ENCODE measurements at regions not wholly inside any gene's neighbourhood (a gene's known extent, or its start where the extent isn't known, plus 50 kb on each side); places are given as distances from the start of the nearest gene placed in this dataset.

- intact Hi-C loops (cut with micrococcal nuclease) = no loop called here
- Mint-ChIP-seq H3K4me1 (ENCODE audit: low read depth) (no peaks in the 10 kb centered on the region), H3K36me3 (ENCODE audit: low read depth) (no peaks in the 10 kb centered on the region), H3K27ac (no peak overlapping the region), H3K9me3 (peaks cover 1% of the 10 kb centered on the region), H3K4me3 (no peak overlapping the region), H3K27me3 (ENCODE audit: low read depth) (no peaks in the 10 kb centered on the region)
- CTCF ChIA-PET = no interaction called here
- no peak for DNase-seq
These were observed 979.5 kb upstream of the FAM98A start for GRCh38 chr2:34578641-34579040.

DNA sequence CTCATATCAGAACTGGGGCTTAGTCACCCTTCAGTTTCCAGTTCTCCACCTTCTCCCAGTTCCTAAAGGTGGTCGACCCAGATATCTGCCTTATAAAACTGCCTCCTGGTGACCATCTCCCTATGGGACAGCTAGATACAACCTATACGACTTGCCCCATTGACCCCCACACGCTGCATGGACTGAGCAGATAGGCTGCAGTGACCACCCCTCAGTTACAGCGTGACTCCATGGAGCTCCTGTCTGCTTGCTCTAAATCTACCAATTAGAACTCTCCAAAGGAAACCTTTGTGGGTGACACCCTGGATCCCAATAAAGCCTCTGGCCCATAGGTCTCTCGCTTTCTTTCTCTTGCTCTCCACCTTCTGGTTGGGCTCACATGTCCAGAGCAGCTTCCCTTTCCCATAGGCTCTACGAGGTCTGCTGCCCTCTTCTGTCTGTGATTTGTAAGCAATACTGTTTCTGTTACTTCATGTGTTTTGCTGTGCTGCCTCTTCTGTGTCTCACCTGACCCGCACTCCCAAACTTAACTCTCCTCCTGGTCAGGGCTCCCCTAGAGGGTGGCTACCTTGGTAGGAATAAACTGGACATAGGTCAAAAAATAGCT lies 971.3 kb upstream of the FAM98A start:
- H3K27me3 Mint-ChIP-seq (ENCODE audit: low read depth) = no peaks in the 10 kb centered on the region
- no peaks in the 10 kb centered on the region for H3K4me1 Mint-ChIP-seq (ENCODE audit: low read depth)
- intact Hi-C loops (cut with micrococcal nuclease) = no loop called here
- no peak overlapping the region for H3K4me3 Mint-ChIP-seq
- H3K9me3 Mint-ChIP-seq = peaks cover 1% of the 10 kb centered on the region
- H3K27ac Mint-ChIP-seq = no peak overlapping the region
- H3K36me3 Mint-ChIP-seq (ENCODE audit: low read depth) = no peaks in the 10 kb centered on the region
- DNase-seq = no peak
- CTCF ChIA-PET = no interaction called here

DNA sequence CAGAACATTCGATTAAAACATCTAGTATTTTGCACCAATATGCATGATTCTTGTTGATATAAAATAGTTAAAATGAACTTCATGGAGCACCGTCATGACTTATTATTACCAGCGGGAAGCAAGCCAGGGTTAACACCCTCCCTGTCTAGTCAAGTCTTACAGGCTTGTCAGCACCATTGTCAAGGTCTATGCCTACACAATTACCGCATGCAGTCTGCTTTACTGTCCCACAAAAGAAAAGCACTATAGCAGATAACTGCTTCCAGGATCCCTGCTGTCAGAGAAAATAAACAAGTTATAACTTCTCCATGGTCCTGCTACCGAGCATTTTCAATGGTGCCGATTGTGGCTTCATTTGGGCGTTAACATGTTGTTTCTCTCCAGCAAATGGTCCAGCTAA lies 968.0 kb upstream of the FAM98A start:
- Mint-ChIP-seq H3K27me3 (ENCODE audit: low read depth) (no peaks in the 10 kb centered on the region), H3K9me3 (peaks cover 1% of the 10 kb centered on the region), H3K36me3 (ENCODE audit: low read depth) (no peaks in the 10 kb centered on the region), H3K4me3 (no peak overlapping the region), H3K27ac (no peak overlapping the region), H3K4me1 (ENCODE audit: low read depth) (no peaks in the 10 kb centered on the region)
- CTCF ChIA-PET = no interaction called here
- DNase-seq = no peak
- intact Hi-C loops (cut with micrococcal nuclease) = no loop called here

GRCh38 chr2:34552337-34552736 lies 953.2 kb upstream of the FAM98A start:
- Mint-ChIP-seq H3K4me3 (no peak overlapping the region), H3K27ac (no peak overlapping the region), H3K36me3 (ENCODE audit: low read depth) (no peaks in the 10 kb centered on the region), H3K4me1 (ENCODE audit: low read depth) (no peaks in the 10 kb centered on the region), H3K9me3 (peaks cover 4% of the 10 kb centered on the region), H3K27me3 (ENCODE audit: low read depth) (no peaks in the 10 kb centered on the region)
- DNase-seq = no peak
- intact Hi-C loops (cut with micrococcal nuclease) = no loop called here
- CTCF ChIA-PET = no interaction called here

- Mint-ChIP-seq H3K4me1 (ENCODE audit: low read depth) (no peaks in the 10 kb centered on the region), H3K27me3 (ENCODE audit: low read depth) (no peaks in the 10 kb centered on the region), H3K9me3 (peaks cover 5% of the 10 kb centered on the region), H3K4me3 (no peak overlapping the region), H3K27ac (no peak overlapping the region), H3K36me3 (ENCODE audit: low read depth) (no peaks in the 10 kb centered on the region)
- no peak for DNase-seq
- CTCF ChIA-PET = no interaction called here
- intact Hi-C loops (cut with micrococcal nuclease) = no loop called here
These were observed 950.7 kb upstream of the FAM98A start for GRCh38 chr2:34549710-34550345.

- no peaks in the 10 kb centered on the region for H3K36me3 Mint-ChIP-seq (ENCODE audit: low read depth)
- H3K9me3 Mint-ChIP-seq = peaks cover 9% of the 10 kb centered on the region
- H3K4me3 Mint-ChIP-seq = no peak overlapping the region
- no peak overlapping the region for H3K27ac Mint-ChIP-seq
- H3K27me3 Mint-ChIP-seq (ENCODE audit: low read depth) = no peaks in the 10 kb centered on the region
- DNase-seq = no peak
- intact Hi-C loops (cut with micrococcal nuclease) = no loop called here
- CTCF ChIA-PET = no interaction called here
- H3K4me1 Mint-ChIP-seq (ENCODE audit: low read depth) = no peaks in the 10 kb centered on the region
These were observed 948.8 kb upstream of the FAM98A start for GRCh38 chr2:34547900-34548299.

GRCh38 chr2:34547340-34547739 lies 948.2 kb upstream of the FAM98A start:
- Mint-ChIP-seq H3K27ac (no peak overlapping the region), H3K9me3 (peaks cover 9% of the 10 kb centered on the region), H3K27me3 (ENCODE audit: low read depth) (no peaks in the 10 kb centered on the region), H3K36me3 (ENCODE audit: low read depth) (no peaks in the 10 kb centered on the region), H3K4me1 (ENCODE audit: low read depth) (no peaks in the 10 kb centered on the region), H3K4me3 (no peak overlapping the region)
- intact Hi-C loops (cut with micrococcal nuclease) = no loop called here
- CTCF ChIA-PET = no interaction called here
- no peak for DNase-seq

DNA sequence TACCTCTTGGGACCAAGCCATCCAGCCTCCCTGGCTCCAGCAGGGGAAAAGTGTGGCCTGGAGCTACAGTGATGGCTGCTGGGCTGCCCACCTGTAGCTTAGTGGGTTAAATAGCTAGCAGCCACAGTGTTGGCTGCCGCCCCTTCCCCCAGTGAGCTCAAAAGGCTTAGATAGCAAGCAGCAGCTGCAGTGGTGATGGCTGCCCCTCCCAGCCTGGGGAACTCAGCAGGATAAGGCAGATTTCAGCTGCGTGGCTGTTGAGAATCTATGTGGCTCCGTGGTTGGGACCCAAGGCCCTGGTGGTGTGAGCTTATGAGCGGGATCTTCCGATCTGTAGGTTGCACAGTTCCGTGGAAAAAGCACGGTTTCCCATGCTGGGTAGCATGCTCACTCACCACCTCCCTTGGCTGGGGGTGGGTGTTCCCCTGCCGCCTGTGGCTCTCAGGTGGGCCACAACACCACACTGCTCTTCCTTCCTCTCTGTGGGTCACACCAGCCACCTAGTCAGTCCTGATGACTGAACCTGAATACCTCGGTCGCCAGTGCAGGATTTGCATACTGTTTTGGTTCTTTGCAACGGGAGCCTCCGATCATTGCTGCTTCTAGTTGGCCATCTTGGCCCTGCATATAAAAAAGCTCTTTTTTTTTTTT lies 946.5 kb upstream of the FAM98A start:
- Mint-ChIP-seq H3K9me3 (peaks cover 13% of the 10 kb centered on the region), H3K27ac (no peak overlapping the region), H3K27me3 (ENCODE audit: low read depth) (no peaks in the 10 kb centered on the region), H3K4me1 (ENCODE audit: low read depth) (no peaks in the 10 kb centered on the region), H3K4me3 (no peak overlapping the region), H3K36me3 (ENCODE audit: low read depth) (no peaks in the 10 kb centered on the region)
- intact Hi-C loops (cut with micrococcal nuclease) = no loop called here
- CTCF ChIA-PET = no interaction called here
- DNase-seq = no peak

GRCh38 chr2:34534761-34535160 lies 935.7 kb upstream of the FAM98A start:
- Mint-ChIP-seq H3K4me1 (ENCODE audit: low read depth) (no peaks in the 10 kb centered on the region), H3K27me3 (ENCODE audit: low read depth) (no peaks in the 10 kb centered on the region), H3K36me3 (ENCODE audit: low read depth) (no peaks in the 10 kb centered on the region), H3K27ac (no peak overlapping the region), H3K9me3 (peaks cover 6% of the 10 kb centered on the region), H3K4me3 (no peak overlapping the region)
- intact Hi-C loops (cut with micrococcal nuclease) = no loop called here
- DNase-seq = no peak
- CTCF ChIA-PET = no interaction called here

DNA sequence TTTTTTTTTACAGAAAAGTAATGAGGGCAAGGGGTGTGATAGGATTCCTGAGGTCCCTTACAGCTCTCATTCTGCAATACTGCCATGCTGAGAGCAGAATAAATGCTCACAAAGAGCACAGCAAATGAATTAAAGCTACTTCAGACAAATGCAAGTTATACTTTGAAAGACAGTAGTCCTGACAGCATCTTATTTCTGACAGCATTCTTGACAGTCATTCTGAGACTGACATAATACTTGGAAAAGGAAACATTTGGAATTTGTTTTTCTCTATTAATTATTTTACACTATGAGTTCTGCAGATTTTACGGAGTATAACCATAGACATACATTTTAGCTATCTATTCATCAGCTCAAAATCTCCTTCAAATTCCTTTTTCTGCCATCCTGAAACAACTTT lies 935.2 kb upstream of the FAM98A start:
- no peaks in the 10 kb centered on the region for H3K36me3 Mint-ChIP-seq (ENCODE audit: low read depth)
- CTCF ChIA-PET = no interaction called here
- no peak overlapping the region for H3K4me3 Mint-ChIP-seq
- no peak overlapping the region for H3K27ac Mint-ChIP-seq
- H3K4me1 Mint-ChIP-seq (ENCODE audit: low read depth) = no peaks in the 10 kb centered on the region
- intact Hi-C loops (cut with micrococcal nuclease) = no loop called here
- H3K9me3 Mint-ChIP-seq = peaks cover 3% of the 10 kb centered on the region
- H3K27me3 Mint-ChIP-seq (ENCODE audit: low read depth) = no peaks in the 10 kb centered on the region
- DNase-seq = no peak

GRCh38 chr2:34533585-34534183 lies 934.6 kb upstream of the FAM98A start:
- CTCF ChIA-PET = no interaction called here
- H3K4me1 Mint-ChIP-seq (ENCODE audit: low read depth) = no peaks in the 10 kb centered on the region

DNA sequence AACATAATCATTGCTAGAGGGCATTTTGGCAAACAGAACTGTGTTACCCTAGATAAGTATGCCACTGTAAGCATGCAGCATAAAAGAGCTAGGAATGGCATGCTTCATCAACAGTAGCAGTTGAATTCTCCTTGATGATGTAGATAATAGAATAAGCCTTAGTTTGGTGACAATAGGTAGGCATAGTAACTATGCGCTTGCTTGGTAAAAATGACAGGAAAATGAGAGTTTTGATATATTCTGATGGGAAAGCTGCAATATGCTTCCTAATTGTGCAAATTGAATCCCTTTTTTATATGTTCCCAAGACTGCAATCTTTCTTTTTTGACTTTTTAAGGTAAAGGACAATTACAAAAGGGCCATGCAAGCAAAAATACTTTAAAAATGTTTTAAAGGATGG lies 930.9 kb upstream of the FAM98A start:
- Mint-ChIP-seq H3K4me3 (no peak overlapping the region), H3K27me3 (ENCODE audit: low read depth) (no peaks in the 10 kb centered on the region), H3K27ac (no peak overlapping the region), H3K4me1 (ENCODE audit: low read depth) (no peaks in the 10 kb centered on the region), H3K36me3 (ENCODE audit: low read depth) (no peaks in the 10 kb centered on the region), H3K9me3 (no peaks in the 10 kb centered on the region)
- DNase-seq = no peak
- CTCF ChIA-PET = no interaction called here
- intact Hi-C loops (cut with micrococcal nuclease) = no loop called here

More at GRCh38 chr2:34533585-34534183, 934.6 kb upstream of the FAM98A start:
- intact Hi-C loops (cut with micrococcal nuclease) = no loop called here
- no peak overlapping the region for H3K27ac Mint-ChIP-seq
- H3K9me3 Mint-ChIP-seq = peaks cover 1% of the 10 kb centered on the region
- no peaks in the 10 kb centered on the region for H3K27me3 Mint-ChIP-seq (ENCODE audit: low read depth)
- no peak for DNase-seq
- no peak overlapping the region for H3K4me3 Mint-ChIP-seq
- H3K36me3 Mint-ChIP-seq (ENCODE audit: low read depth) = no peaks in the 10 kb centered on the region

- intact Hi-C loops (cut with micrococcal nuclease) = no loop called here
- Mint-ChIP-seq H3K27ac (no peak overlapping the region), H3K36me3 (ENCODE audit: low read depth) (no peaks in the 10 kb centered on the region), H3K27me3 (ENCODE audit: low read depth) (no peaks in the 10 kb centered on the region), H3K9me3 (peaks cover 6% of the 10 kb centered on the region), H3K4me1 (ENCODE audit: low read depth) (no peaks in the 10 kb centered on the region), H3K4me3 (no peak overlapping the region)
- CTCF ChIA-PET = no interaction called here
- DNase-seq = no peak
These were observed 924.9 kb upstream of the FAM98A start for GRCh38 chr2:34523958-34524514.

All from activated naive CD4-positive, alpha-beta T cell treated with anti-CD3 and anti-CD28 coated beads for 36 hours (primary cell).